Neural progenitor cell (in vitro differentiated cells): ENCODE measurements at regions not wholly inside any gene's neighbourhood (a gene's known extent, or its start where the extent isn't known, plus 50 kb on each side); places are given as distances from the start of the nearest gene placed in this dataset.

ENCODE experiments used
- DNase-seq: peaks from one replicate; pipeline ENCODE4 v3.0.0-alpha.2; 2016; ENCODE audit warnings: low spot score
- H2AFZ ChIP-seq: fragments of 200-600 bp; sonication (generic); replicated peaks from 2 replicates; pipeline ENCODE4 v1.6.1; 2016; ENCODE audit warnings: antibody characterized with exemption
- H3F3A ChIP-seq: fragments of 200-600 bp; sonication (generic); 2 replicates; pipeline ENCODE4 v1.6.1; 2016; ENCODE audit warnings: antibody characterized with exemption, low read depth
- H3K27ac ChIP-seq: fragments of 200-600 bp; sonication (generic); 2 replicates; pipeline ENCODE4 v1.5.1; 2016; ENCODE audit warnings: mild to moderate bottlenecking
- H3K27me3 ChIP-seq: fragments of 200-600 bp; sonication (generic); 2 replicates; pipeline ENCODE4 v1.6.1; 2016; ENCODE audit warnings: mild to moderate bottlenecking, moderate library complexity
- H3K36me3 ChIP-seq: fragments of 200-600 bp; sonication (generic); 2 replicates; pipeline ENCODE4 v1.5.1; 2016
- H3K4me1 ChIP-seq: fragments of 200-600 bp; sonication (generic); 2 replicates; pipeline ENCODE4 v1.6.1; 2016; ENCODE audit warnings: mixed run types
- H3K4me2 ChIP-seq: fragments of 200-600 bp; sonication (generic); 2 replicates; pipeline ENCODE4 v1.6.1; 2016
- H3K4me3 ChIP-seq: fragments of 200-600 bp; sonication (generic); 2 replicates; pipeline ENCODE4 v1.5.1; 2016
- H3K79me2 ChIP-seq: fragments of 200-600 bp; sonication (generic); 2 replicates; pipeline ENCODE4 v1.6.1; 2016; ENCODE audit warnings: low read depth
- H3K9ac ChIP-seq: fragments of 200-600 bp; sonication (generic); 2 replicates; pipeline ENCODE4 v1.6.1; 2016
- H3K9me3 ChIP-seq: fragments of 200-600 bp; sonication (generic); 2 replicates; pipeline ENCODE4 v1.5.1; 2016; ENCODE audit warnings: low read depth
- H4K20me1 ChIP-seq: fragments of 200-600 bp; sonication (generic); 2 replicates; pipeline ENCODE4 v1.6.1; 2016; ENCODE audit warnings: low read depth
- H3K27ac Mint-ChIP-seq: 3 replicates; pipeline ENCODE4 v1.8.0; 2021; ENCODE audit warnings: mixed read lengths
- H3K27me3 Mint-ChIP-seq: 2 replicates; pipeline ENCODE4 v1.8.0; 2022; ENCODE audit warnings: low read depth, mild to moderate bottlenecking, inconsistent platforms, moderate library complexity, mixed read lengths; ENCODE audit not compliant: insufficient read depth
- H3K36me3 Mint-ChIP-seq: 3 replicates; pipeline ENCODE4 v1.8.0; 2021; ENCODE audit warnings: mixed read lengths
- H3K4me1 Mint-ChIP-seq: 3 replicates; pipeline ENCODE4 v1.8.0; 2021; ENCODE audit warnings: mixed read lengths
- H3K4me3 Mint-ChIP-seq: 3 replicates; pipeline ENCODE4 v1.8.0; 2021; ENCODE audit warnings: mild to moderate bottlenecking, moderate library complexity, mixed read lengths
- H3K9me3 Mint-ChIP-seq: 3 replicates; pipeline ENCODE4 v1.8.0; 2020; ENCODE audit warnings: mixed read lengths
- EZH2 ChIP-seq: fragments of 200-600 bp; sonication (generic); IDR thresholded peaks from 2 replicates; pipeline ENCODE4 v1.6.1; 2017; ENCODE audit warnings: antibody characterized with exemption, mild to moderate bottlenecking, moderate library complexity
- EZH2phosphoT487 ChIP-seq: fragments of 200-600 bp; sonication (generic); IDR thresholded peaks from 2 replicates; pipeline ENCODE4 v1.6.1; 2017; ENCODE audit warnings: antibody characterized with exemption
- TF ChIP-seq, protein P1 (sequence below): fragments of 200-600 bp; sonication (generic); IDR thresholded peaks from 2 replicates; pipeline ENCODE4 v1.5.1; 2017; ENCODE audit warnings: antibody characterized with exemption, mild to moderate bottlenecking

DNA sequence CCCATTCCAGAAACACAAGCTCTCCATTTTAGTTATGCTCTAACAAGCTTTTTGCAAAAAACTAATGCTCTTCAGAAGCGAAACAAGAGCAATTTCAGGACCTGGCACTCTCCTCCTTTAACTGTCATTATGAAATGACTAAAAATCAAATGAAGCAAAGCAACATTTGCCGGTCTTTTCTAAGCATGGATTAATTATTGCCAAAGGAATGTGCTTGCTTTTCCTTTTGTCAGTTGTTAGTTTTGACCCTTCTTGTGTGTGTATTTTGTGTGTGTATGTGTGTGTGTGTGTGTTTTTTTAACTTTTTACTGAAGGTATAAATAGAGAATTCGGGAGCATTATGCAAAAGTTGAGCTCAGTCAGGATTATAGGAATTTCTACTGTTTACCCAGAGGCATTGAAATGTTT is 509.1 kb downstream of the TUSC7 start:
- no peak overlapping the region for H3K4me2 ChIP-seq
- H3K27me3 Mint-ChIP-seq, result no peaks in the 10 kb centered on the region

DNA sequence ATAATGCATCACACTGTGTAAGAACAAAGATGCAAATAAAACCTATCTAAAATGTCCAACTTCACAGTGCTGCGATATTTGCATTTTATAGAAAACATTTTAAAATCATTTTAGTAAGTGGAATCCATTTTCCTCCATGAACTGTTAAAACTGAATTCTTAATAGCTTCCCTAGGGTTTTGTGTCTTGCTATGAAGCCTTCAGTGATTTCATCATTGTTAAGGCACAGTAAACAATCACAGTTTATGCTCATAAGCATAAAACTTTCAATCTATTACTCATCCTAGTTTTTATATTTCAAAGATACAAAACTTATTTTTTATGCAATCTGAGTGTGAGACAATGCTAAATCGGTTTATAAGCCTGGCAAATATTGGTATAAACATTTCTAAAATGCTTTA is 509.7 kb downstream of the TUSC7 start:
- no peak overlapping the region for H3K4me2 ChIP-seq

More for the DNA sequence above, 509.1 kb downstream of the TUSC7 start:
- Histone ChIP-seq H3K4me1 (no peaks in the 10 kb centered on the region), H3K36me3 (no peaks in the 10 kb centered on the region), H3K27ac (no peak overlapping the region), H3F3A (no peaks in the 10 kb centered on the region), H3K4me3 (no peak overlapping the region), H4K20me1 (no peaks in the 10 kb centered on the region), H3K9me3 (no peaks in the 10 kb centered on the region), H3K79me2 (no peaks in the 10 kb centered on the region), H2AFZ (no peak overlapping the region), H3K27me3 (no peaks in the 10 kb centered on the region), H3K9ac (no peak overlapping the region)
- Mint-ChIP-seq H3K4me1 (peaks cover 3% of the 10 kb centered on the region), H3K9me3 (no peaks in the 10 kb centered on the region), H3K36me3 (no peaks in the 10 kb centered on the region), H3K27ac (no peak overlapping the region), H3K4me3 (no peak overlapping the region)
- TF ChIP-seq, protein P1, sequence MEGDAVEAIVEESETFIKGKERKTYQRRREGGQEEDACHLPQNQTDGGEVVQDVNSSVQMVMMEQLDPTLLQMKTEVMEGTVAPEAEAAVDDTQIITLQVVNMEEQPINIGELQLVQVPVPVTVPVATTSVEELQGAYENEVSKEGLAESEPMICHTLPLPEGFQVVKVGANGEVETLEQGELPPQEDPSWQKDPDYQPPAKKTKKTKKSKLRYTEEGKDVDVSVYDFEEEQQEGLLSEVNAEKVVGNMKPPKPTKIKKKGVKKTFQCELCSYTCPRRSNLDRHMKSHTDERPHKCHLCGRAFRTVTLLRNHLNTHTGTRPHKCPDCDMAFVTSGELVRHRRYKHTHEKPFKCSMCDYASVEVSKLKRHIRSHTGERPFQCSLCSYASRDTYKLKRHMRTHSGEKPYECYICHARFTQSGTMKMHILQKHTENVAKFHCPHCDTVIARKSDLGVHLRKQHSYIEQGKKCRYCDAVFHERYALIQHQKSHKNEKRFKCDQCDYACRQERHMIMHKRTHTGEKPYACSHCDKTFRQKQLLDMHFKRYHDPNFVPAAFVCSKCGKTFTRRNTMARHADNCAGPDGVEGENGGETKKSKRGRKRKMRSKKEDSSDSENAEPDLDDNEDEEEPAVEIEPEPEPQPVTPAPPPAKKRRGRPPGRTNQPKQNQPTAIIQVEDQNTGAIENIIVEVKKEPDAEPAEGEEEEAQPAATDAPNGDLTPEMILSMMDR, result no peak
- TF ChIP-seq EZH2phosphoT487, result no peak
- no peak for TF ChIP-seq EZH2
- DNase-seq, result no peak

DNA sequence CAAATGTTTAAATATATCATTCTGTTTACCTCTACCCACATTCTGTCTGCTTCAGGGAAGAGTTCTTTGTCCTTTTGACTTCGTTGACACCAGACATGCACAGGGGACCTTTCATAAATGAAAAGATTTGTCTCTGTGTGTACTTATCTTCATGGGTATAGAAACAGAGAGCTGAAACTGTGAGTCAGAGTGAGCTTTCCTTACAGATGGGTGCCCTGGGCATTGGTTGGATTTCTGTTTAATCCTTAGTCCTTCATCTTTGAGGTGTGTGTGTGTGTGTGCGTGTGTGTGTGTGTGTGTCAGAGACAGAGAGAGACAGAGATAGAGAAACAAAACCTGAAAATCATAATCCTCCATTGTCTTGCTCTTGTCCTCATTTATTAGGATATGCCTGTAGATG is 517.4 kb downstream of the TUSC7 start:
- no peak for DNase-seq
- no peak overlapping the region for H3K4me3 Mint-ChIP-seq
- H3K27me3 ChIP-seq, result no peaks in the 10 kb centered on the region
- H3K4me1 Mint-ChIP-seq, result peaks cover 18% of the 10 kb centered on the region
- no peaks in the 10 kb centered on the region for H3K36me3 ChIP-seq
- no peaks in the 10 kb centered on the region for H4K20me1 ChIP-seq
- no peaks in the 10 kb centered on the region for H3K27me3 Mint-ChIP-seq
- no peak overlapping the region for H3K27ac Mint-ChIP-seq
- H3K4me1 ChIP-seq, result no peaks in the 10 kb centered on the region
- no peaks in the 10 kb centered on the region for H3K79me2 ChIP-seq
- H3F3A ChIP-seq, result no peaks in the 10 kb centered on the region
- H2AFZ ChIP-seq, result no peak overlapping the region
- H3K27ac ChIP-seq, result no peak overlapping the region
- no peak overlapping the region for H3K4me2 ChIP-seq
- H3K36me3 Mint-ChIP-seq, result no peaks in the 10 kb centered on the region
- H3K4me3 ChIP-seq, result no peak overlapping the region
- peaks cover 1% of the 10 kb centered on the region for H3K9me3 Mint-ChIP-seq
- H3K9me3 ChIP-seq, result no peaks in the 10 kb centered on the region
- TF ChIP-seq, protein P1, result no peak
- TF ChIP-seq EZH2phosphoT487, result no peak
- TF ChIP-seq EZH2, result no peak
- no peak overlapping the region for H3K9ac ChIP-seq

More for the DNA sequence above, 509.7 kb downstream of the TUSC7 start:
- H2AFZ ChIP-seq, result no peak overlapping the region
- no peak overlapping the region for H3K9ac ChIP-seq
- H3K4me1 ChIP-seq, result no peaks in the 10 kb centered on the region
- peaks cover 3% of the 10 kb centered on the region for H3K4me1 Mint-ChIP-seq
- no peak overlapping the region for H3K27ac ChIP-seq
- H4K20me1 ChIP-seq, result no peaks in the 10 kb centered on the region
- no peaks in the 10 kb centered on the region for H3F3A ChIP-seq
- no peak overlapping the region for H3K27ac Mint-ChIP-seq
- no peak for DNase-seq
- no peaks in the 10 kb centered on the region for H3K27me3 Mint-ChIP-seq
- no peak overlapping the region for H3K4me3 Mint-ChIP-seq
- H3K27me3 ChIP-seq, result no peaks in the 10 kb centered on the region
- no peaks in the 10 kb centered on the region for H3K79me2 ChIP-seq
- H3K9me3 ChIP-seq, result no peaks in the 10 kb centered on the region
- no peak for TF ChIP-seq EZH2phosphoT487
- TF ChIP-seq, protein P1, result no peak
- no peak for TF ChIP-seq EZH2
- no peak overlapping the region for H3K4me3 ChIP-seq
- H3K9me3 Mint-ChIP-seq, result no peaks in the 10 kb centered on the region
- H3K36me3 ChIP-seq, result no peaks in the 10 kb centered on the region
- H3K36me3 Mint-ChIP-seq, result no peaks in the 10 kb centered on the region
